HG03571 (cell line): ENCODE measurements at regions not wholly inside any gene's neighbourhood (a gene's known extent, or its start where the extent isn't known, plus 50 kb on each side); places are given as distances from the start of the nearest gene placed in this dataset.

Experiments used
- ATAC-seq: cut with Tn5 transposase; IDR thresholded peaks from one replicate; pipeline ENCODE4 v1.9.1; 2021; ENCODE audit not compliant: unreplicated experiment

GRCh38 chr2:226063704-226064440 is 664.4 kb downstream of the NYAP2 start:
- no peak for ATAC-seq

GRCh38 chr2:226059961-226060627 is 660.6 kb downstream of the NYAP2 start:
- ATAC-seq, result no peak

- ATAC-seq, result no peak
These were observed 658.4 kb downstream of the NYAP2 start for GRCh38 chr2:226057914-226058313.

GRCh38 chr2:226057365-226057764 is 657.9 kb downstream of the NYAP2 start:
- ATAC-seq, result no peak

GRCh38 chr2:226052772-226053416 is 653.4 kb downstream of the NYAP2 start:
- no peak for ATAC-seq

- ATAC-seq, result no peak
These were observed 651.3 kb downstream of the NYAP2 start for GRCh38 chr2:226050822-226051221.

DNA sequence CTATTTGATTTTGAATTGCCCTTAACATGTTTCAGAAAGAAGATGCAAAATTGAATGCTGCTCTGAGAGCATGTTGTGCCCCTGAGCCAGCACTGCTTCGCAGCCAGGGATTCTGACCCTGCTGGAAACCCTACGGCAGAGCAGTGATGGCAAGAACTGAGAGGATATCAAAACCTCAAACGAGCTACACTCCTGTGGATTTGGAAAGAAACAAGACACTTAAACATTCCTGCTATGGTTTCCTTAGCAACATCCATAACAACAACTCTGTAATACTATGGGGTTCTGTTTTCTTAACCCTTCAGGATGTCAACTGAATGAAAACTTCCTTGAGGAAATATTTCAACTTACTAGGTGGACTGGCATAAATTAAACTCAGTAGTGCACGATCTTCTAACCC is 649.1 kb downstream of the NYAP2 start:
- ATAC-seq, result no peak

GRCh38 chr2:226045080-226045479 is 645.6 kb downstream of the NYAP2 start:
- ATAC-seq, result no peak

DNA sequence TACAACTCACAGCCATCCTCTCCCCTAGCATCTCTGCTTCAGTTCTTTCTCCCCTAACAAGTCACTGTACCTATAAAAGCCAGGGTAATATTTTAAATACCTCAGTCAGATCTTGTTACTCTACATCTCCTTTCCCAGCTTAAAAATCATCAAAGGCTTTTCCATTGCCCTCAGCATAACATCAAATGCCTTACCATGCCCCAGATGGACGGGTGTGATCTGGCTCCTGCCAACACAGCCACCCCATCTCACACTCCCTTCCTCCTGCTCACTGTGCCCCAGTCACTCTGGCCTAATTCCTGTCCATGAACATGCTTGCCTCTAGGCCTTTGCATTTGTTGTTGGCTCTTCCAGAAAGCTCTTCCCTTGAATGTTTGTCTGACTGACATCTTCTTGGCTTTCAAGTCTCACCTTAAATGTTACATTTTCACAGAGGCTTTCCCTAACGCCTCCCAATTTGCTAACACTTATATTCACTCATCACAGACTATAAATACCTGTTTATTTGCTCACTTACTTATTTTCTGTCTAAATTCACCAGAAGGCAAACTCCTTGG is 640.9 kb downstream of the NYAP2 start:
- ATAC-seq, result no peak

GRCh38 chr2:226037526-226037925 is 638.0 kb downstream of the NYAP2 start:
- ATAC-seq, result no peak

DNA sequence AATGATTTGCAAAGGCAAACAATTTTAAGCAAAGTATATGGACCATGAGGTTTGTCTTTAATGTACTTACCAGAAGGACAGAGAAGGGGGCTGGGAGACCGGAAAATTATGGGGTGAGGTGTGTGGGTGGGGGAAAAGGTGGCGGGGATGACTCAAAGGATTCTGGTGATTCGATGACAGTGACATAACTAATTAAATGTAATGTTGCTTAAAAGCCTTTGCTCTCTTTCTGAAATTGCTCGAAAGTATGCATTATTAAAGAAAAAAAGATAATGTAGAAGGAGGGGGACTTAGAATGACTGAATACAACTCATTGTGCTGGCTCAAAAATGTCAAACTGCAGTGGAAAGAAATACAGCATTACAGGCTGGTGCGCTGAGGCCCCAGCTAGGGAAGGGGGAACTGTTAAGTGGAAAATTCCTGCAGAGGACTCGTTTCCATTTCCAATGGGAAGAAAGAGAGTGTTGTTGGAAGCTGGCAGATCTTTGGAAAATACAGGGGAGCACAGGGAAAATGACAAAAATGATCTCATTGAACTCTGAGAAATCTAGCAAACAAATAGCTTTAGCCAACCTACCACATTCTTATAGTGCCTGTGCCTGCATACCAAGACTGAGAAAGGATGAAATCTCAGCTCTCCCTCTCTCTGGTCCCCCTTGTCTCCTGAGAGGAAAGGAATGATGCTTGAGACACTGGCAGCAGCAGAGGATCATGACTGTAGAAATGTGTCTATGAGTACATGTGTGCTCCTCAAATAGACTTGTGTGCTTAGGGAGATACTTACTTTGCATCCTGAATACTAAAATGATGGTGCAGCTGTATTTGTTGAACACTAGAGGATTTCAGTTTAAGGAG is 632.4 kb downstream of the NYAP2 start:
- ATAC-seq, result no peak

- ATAC-seq, result no peak
These were observed 631.5 kb downstream of the NYAP2 start for GRCh38 chr2:226030788-226031646.

DNA sequence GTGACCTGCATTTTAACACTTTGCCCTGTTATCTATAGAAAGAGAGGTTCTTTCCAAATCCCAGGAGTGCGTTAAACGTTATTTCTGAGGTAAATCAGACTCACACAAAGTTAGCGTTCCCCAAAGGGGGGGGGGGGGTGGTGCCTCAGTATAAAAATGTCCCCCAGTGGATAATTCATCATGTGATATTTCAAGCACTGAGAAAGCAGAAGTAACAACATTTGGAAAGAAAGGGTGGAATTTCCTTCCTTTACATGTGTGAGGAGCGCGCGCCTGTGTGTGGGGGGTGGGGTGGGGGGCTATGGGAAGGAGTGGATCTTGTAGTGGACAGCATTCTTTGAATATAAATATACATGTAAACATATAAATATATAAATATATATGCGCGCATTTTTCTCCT is 630.9 kb downstream of the NYAP2 start:
- no peak for ATAC-seq

DNA sequence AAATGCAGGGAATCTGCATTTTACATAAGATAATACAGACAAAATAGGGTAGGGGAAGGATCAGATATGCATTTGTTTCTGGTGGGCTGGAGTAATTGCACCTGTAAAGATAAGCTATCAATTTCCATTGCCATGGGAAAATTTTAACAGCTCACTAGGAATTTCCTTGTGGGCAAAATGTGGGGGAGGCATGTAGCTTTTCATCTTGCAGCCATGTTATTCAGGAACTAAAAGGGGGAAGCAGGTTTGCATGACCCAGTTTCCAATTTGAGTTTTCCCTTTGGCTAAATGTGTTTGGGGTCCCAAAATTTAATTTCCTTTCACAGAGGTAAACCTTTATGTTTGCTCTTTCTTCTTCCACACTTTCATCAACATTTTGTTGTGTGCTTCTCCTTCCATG is 624.4 kb downstream of the NYAP2 start:
- no peak for ATAC-seq

GRCh38 chr2:226023383-226023782 is 623.9 kb downstream of the NYAP2 start:
- no peak for ATAC-seq

DNA sequence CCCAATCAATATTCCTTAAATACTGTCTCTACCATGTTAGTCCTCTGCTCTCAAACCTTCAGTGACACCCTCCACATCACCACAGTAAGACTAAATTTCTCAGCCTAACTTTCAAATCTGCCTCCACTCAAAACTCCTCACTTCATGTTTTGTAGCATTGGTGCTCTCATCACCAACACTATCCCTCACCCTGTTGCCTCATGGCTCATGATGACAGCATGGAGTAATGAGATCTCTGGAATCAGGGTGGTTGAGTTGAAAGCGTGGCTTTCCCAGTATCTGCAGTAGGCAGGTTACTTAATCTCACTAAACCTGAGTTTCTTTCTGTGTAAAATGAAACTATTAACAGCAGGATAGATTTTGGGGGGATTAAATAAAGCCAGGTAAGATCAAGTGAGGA is 621.4 kb downstream of the NYAP2 start:
- no peak for ATAC-seq

DNA sequence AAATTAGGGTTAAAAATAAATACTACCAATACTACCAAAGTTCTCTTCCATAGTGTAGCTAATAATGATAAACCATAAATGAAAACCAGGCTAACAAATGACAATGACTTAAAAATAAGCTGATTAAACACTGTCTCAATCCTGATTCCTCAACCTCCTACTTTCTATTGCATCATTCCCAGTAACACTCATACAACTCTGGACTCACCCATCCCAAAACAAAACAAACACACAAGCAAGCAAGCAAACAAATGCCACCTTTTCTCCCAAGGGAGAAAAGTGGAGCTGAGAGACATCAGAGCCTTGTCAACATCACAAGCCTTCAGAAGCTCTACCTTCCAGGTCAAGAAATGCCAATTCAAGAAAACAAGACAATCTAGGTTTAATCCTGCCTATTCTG is 620.7 kb downstream of the NYAP2 start:
- ATAC-seq, result no peak

GRCh38 chr2:226018641-226019040 is 619.1 kb downstream of the NYAP2 start:
- ATAC-seq, result no peak

DNA sequence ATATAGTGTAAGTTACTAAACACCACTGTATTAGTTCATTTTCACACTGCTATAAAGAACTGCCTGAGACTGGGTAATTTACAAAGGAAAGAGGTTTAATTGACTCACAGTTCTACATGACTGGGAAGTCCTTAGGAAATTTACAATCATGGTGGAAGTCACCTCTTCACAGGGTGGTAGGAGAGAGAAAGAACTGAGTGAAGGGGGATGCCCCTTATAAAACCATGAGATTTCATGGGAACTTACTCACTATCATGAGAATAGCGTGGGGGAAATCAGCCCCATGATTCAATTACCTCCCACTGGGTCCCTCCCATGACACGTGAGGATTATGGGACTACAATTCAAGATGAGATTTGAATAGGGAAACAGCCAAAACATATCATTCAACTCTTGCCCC is 618.0 kb downstream of the NYAP2 start:
- no peak for ATAC-seq

DNA sequence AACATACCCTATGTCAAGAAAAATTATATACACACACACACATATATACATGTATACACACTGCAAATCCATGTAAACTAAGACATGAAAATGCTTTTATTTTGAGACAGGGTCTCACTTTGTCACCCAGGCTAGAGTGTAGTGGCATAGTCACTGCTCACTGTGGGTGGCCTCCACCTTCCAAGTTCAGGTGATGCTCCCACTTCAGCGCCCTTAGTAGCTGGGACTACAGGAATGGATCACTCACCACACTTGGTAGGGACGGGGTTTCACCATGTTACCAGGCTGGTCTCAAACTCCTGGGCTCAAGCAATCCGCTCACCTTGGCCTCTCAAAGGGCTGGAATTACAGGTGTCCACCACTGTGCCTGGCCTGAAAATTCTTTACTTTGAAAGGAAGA is 617.6 kb downstream of the NYAP2 start:
- ATAC-seq, result no peak
